ENCODE measurements at regions not wholly inside any gene's neighbourhood (a gene's known extent, or its start where the extent isn't known, plus 50 kb on each side); places are given as distances from the start of the nearest gene placed in this dataset.
"Not testable (repeated sequence)": the region's sequence is repeated elsewhere in the genome, so short reads cannot be mapped to it uniquely, and the experiment has no call there.

GRCh38 chr13:89383891-89384290, 1712.7 kb downstream of the SLITRK5 start:
- Mint-ChIP-seq H3K4me3 (no peak overlapping the region), H3K27ac (no peak overlapping the region), H3K4me1 (no peaks in the 10 kb centered on the region), H3K27me3 (ENCODE audit: low read depth in 3 of 3) (no peaks in the 10 kb centered on the region), H3K36me3 (no peaks in the 10 kb centered on the region), H3K9me3 (peaks cover 10 to 34% (median 27%) of the 10 kb centered on the region in 6 donors)
- DNase-seq = no peak

GRCh38 chr13:89393758-89394304, 1722.7 kb downstream of the SLITRK5 start:
- no peaks in the 10 kb centered on the region for H3K27me3 Mint-ChIP-seq (ENCODE audit: low read depth in 3 of 3)
- no peak overlapping the region for H3K27ac Mint-ChIP-seq
- DNase-seq = no peak
- H3K4me1 Mint-ChIP-seq = no peaks in the 10 kb centered on the region
- no peak overlapping the region for H3K4me3 Mint-ChIP-seq
- H3K9me3 Mint-ChIP-seq = peaks cover 6 to 23% (median 11%) of the 10 kb centered on the region in 6 donors
- no peaks in the 10 kb centered on the region for H3K36me3 Mint-ChIP-seq

GRCh38 chr13:89401264-89401675, 1730.1 kb downstream of the SLITRK5 start:
- Mint-ChIP-seq H3K4me3 (no peak overlapping the region), H3K9me3 (peaks cover 6 to 33% (median 14%) of the 10 kb centered on the region in 6 donors), H3K27ac (no peak overlapping the region), H3K27me3 (ENCODE audit: low read depth in 3 of 3) (no peaks in the 10 kb centered on the region), H3K36me3 (no peaks in the 10 kb centered on the region), H3K4me1 (no peaks in the 10 kb centered on the region)
- DNase-seq = no peak

- no peaks in the 10 kb centered on the region for H3K4me1 Mint-ChIP-seq
- no peaks in the 10 kb centered on the region for H3K36me3 Mint-ChIP-seq
- no peaks in the 10 kb centered on the region for H3K27me3 Mint-ChIP-seq (ENCODE audit: low read depth in 3 of 3)
- H3K9me3 Mint-ChIP-seq = peaks cover 4 to 30% (median 12%) of the 10 kb centered on the region in 6 donors
- no peak for DNase-seq
- H3K27ac Mint-ChIP-seq = no peak overlapping the region
- H3K4me3 Mint-ChIP-seq = no peak overlapping the region
Observed at GRCh38 chr13:89402211-89402610, 1731.0 kb downstream of the SLITRK5 start.

GRCh38 chr13:89406096-89406495, 1734.9 kb downstream of the SLITRK5 start:
- not testable (repeated sequence) for H3K27ac Mint-ChIP-seq; H3K27me3 Mint-ChIP-seq (ENCODE audit: low read depth in 3 of 3); H3K4me3 Mint-ChIP-seq; DNase-seq; H3K4me1 Mint-ChIP-seq; H3K36me3 Mint-ChIP-seq
- peaks cover 4 to 31% (median 10%) of the 10 kb centered on the region in 6 donors for H3K9me3 Mint-ChIP-seq

GRCh38 chr13:89407357-89407756, 1736.2 kb downstream of the SLITRK5 start:
- H3K4me3 Mint-ChIP-seq = no peak overlapping the region
- H3K27ac Mint-ChIP-seq = no peak overlapping the region
- peaks cover under 1 to 28% (median 8%) of the 10 kb centered on the region in 6 donors for H3K9me3 Mint-ChIP-seq
- no peaks in the 10 kb centered on the region for H3K4me1 Mint-ChIP-seq
- no peaks in the 10 kb centered on the region for H3K36me3 Mint-ChIP-seq
- no peak for DNase-seq
- no peaks in the 10 kb centered on the region for H3K27me3 Mint-ChIP-seq (ENCODE audit: low read depth in 3 of 3)

- peaks cover 3 to 40% (median 27%) of the 10 kb centered on the region in 6 donors for H3K9me3 Mint-ChIP-seq
- no peak for DNase-seq
- H3K4me3 Mint-ChIP-seq = no peak overlapping the region
- no peak overlapping the region for H3K27ac Mint-ChIP-seq
- H3K4me1 Mint-ChIP-seq = no peaks in the 10 kb centered on the region
- H3K27me3 Mint-ChIP-seq (ENCODE audit: low read depth in 3 of 3) = no peaks in the 10 kb centered on the region
- H3K36me3 Mint-ChIP-seq = no peaks in the 10 kb centered on the region
Observed at GRCh38 chr13:89432997-89433396, 1761.8 kb downstream of the SLITRK5 start.

- not testable (repeated sequence) for H3K36me3 Mint-ChIP-seq; H3K4me1 Mint-ChIP-seq; H3K27me3 Mint-ChIP-seq (ENCODE audit: low read depth in 3 of 3); H3K27ac Mint-ChIP-seq; H3K4me3 Mint-ChIP-seq; DNase-seq
- peaks cover 5 to 37% (median 18%) of the 10 kb centered on the region in 6 donors for H3K9me3 Mint-ChIP-seq
Observed at GRCh38 chr13:89434624-89435023, 1763.5 kb downstream of the SLITRK5 start.

- H3K36me3 Mint-ChIP-seq = no peaks in the 10 kb centered on the region
- no peaks in the 10 kb centered on the region for H3K4me1 Mint-ChIP-seq
- H3K27me3 Mint-ChIP-seq (ENCODE audit: low read depth in 3 of 3) = peaks cover 0 to 2% (median 0%) of the 10 kb centered on the region in 3 donors
Observed at GRCh38 chr13:89454681-89455080, 1783.5 kb downstream of the SLITRK5 start.

GRCh38 chr13:89455225-89455624, 1784.1 kb downstream of the SLITRK5 start:
- DNase-seq = no peak
- H3K27ac Mint-ChIP-seq = no peak overlapping the region
- peaks cover 3 to 35% (median 6%) of the 10 kb centered on the region in 6 donors for H3K9me3 Mint-ChIP-seq
- H3K36me3 Mint-ChIP-seq = no peaks in the 10 kb centered on the region
- peaks cover 0 to 2% (median 0%) of the 10 kb centered on the region in 3 donors for H3K27me3 Mint-ChIP-seq (ENCODE audit: low read depth in 3 of 3)
- no peak overlapping the region for H3K4me3 Mint-ChIP-seq
- H3K4me1 Mint-ChIP-seq = no peaks in the 10 kb centered on the region

More at GRCh38 chr13:89454681-89455080, 1783.5 kb downstream of the SLITRK5 start:
- Mint-ChIP-seq H3K27ac (no peak overlapping the region), H3K9me3 (peaks cover 3 to 30% (median 6%) of the 10 kb centered on the region in 6 donors), H3K4me3 (no peak overlapping the region)
- DNase-seq = no peak

- no peak overlapping the region for H3K4me3 Mint-ChIP-seq
- DNase-seq = no peak
- no peaks in the 10 kb centered on the region for H3K4me1 Mint-ChIP-seq
- H3K9me3 Mint-ChIP-seq = peaks cover 3 to 33% (median 6%) of the 10 kb centered on the region in 6 donors
- no peak overlapping the region for H3K27ac Mint-ChIP-seq
- H3K36me3 Mint-ChIP-seq = no peaks in the 10 kb centered on the region
- H3K27me3 Mint-ChIP-seq (ENCODE audit: low read depth in 3 of 3) = peaks cover 0 to 2% (median 0%) of the 10 kb centered on the region in 3 donors
Observed at GRCh38 chr13:89455741-89456140, 1784.6 kb downstream of the SLITRK5 start.

- H3K27ac Mint-ChIP-seq = no peak overlapping the region
- H3K9me3 Mint-ChIP-seq = peaks cover 2 to 33% (median 5%) of the 10 kb centered on the region in 6 donors
- H3K4me3 Mint-ChIP-seq = no peak overlapping the region
- H3K36me3 Mint-ChIP-seq = no peaks in the 10 kb centered on the region
- DNase-seq = no peak
- H3K4me1 Mint-ChIP-seq = no peaks in the 10 kb centered on the region
- peaks cover 0 to 3% (median 2%) of the 10 kb centered on the region in 3 donors for H3K27me3 Mint-ChIP-seq (ENCODE audit: low read depth in 3 of 3)
Observed at GRCh38 chr13:89457977-89458376, 1786.8 kb downstream of the SLITRK5 start.

GRCh38 chr13:89458456-89458855, 1787.3 kb downstream of the SLITRK5 start:
- no peak for DNase-seq
- Mint-ChIP-seq H3K27me3 (ENCODE audit: low read depth in 3 of 3) (peaks cover 0 to 3% (median 2%) of the 10 kb centered on the region in 3 donors), H3K4me3 (no peak overlapping the region), H3K36me3 (no peaks in the 10 kb centered on the region), H3K9me3 (peaks cover 2 to 33% (median 5%) of the 10 kb centered on the region in 6 donors), H3K27ac (no peak overlapping the region), H3K4me1 (no peaks in the 10 kb centered on the region)

GRCh38 chr13:89460895-89461294, 1789.7 kb downstream of the SLITRK5 start:
- H3K27me3 Mint-ChIP-seq (ENCODE audit: low read depth in 3 of 3); H3K4me1 Mint-ChIP-seq; H3K27ac Mint-ChIP-seq; H3K36me3 Mint-ChIP-seq; H3K4me3 Mint-ChIP-seq; DNase-seq: not testable (repeated sequence)
- H3K9me3 Mint-ChIP-seq = peaks cover 0 to 23% (median 10%) of the 10 kb centered on the region in 6 donors

- DNase-seq = no peak
- Mint-ChIP-seq H3K9me3 (peaks cover 1 to 13% (median 7%) of the 10 kb centered on the region in 6 donors), H3K4me1 (no peaks in the 10 kb centered on the region), H3K36me3 (no peaks in the 10 kb centered on the region), H3K27me3 (ENCODE audit: low read depth in 3 of 3) (peaks cover 0 to 3% (median 2%) of the 10 kb centered on the region in 3 donors), H3K4me3 (no peak overlapping the region), H3K27ac (no peak overlapping the region)
Observed at GRCh38 chr13:89465366-89465765, 1794.2 kb downstream of the SLITRK5 start.

All from immature natural killer cell (primary cell).